Aorta (tissue), 5 donors: ENCODE measurements at regions not wholly inside any gene's neighbourhood (a gene's known extent, or its start where the extent isn't known, plus 50 kb on each side); places are given as distances from the start of the nearest gene placed in this dataset.

Experiments
- ATAC-seq: fragments of 200-7000 bp; cut with Tn5 transposase; one replicate; pipeline ENCODE4 v1.9.1; 2022; ENCODE audit warnings: moderate library complexity; ENCODE audit not compliant: low FRiP score
- DNase-seq, 2 donors: peaks; one replicate each; pipeline ENCODE4 v3.0.0-alpha.2; 2020
- H3K27ac ChIP-seq, 2 donors: one replicate each; pipeline ENCODE4 v1.5.1; 2013; ENCODE audit warnings: low read length in 2 of 2, mild to moderate bottlenecking in 2 of 2, moderate library complexity in 2 of 2, control low read depth in 1 of 2, inconsistent platforms in 1 of 2, low read depth in 1 of 2
- H3K27me3 ChIP-seq, 2 donors: one replicate each; pipeline ENCODE4 v1.6.1; 2013; ENCODE audit warnings: control low read depth in 1 of 2, low read length in 1 of 2, mild to moderate bottlenecking in 1 of 2, moderate library complexity in 1 of 2; ENCODE audit not compliant: insufficient read depth in 2 of 2, control insufficient read depth in 1 of 2
- H3K36me3 ChIP-seq, 2 donors: one replicate each; pipeline ENCODE4 v1.6.1; 2013; ENCODE audit warnings: control low read depth in 1 of 2, low read length in 1 of 2, mild to moderate bottlenecking in 1 of 2; ENCODE audit not compliant: insufficient read depth in 2 of 2, control insufficient read depth in 1 of 2
- H3K4me1 ChIP-seq, 2 donors: one replicate each; pipeline ENCODE4 v1.6.1; 2013; ENCODE audit warnings: low read length in 2 of 2, control low read depth in 1 of 2, mild to moderate bottlenecking in 1 of 2, moderate library complexity in 1 of 2; ENCODE audit not compliant: insufficient read depth in 2 of 2, control insufficient read depth in 1 of 2
- H3K4me3 ChIP-seq, 2 donors: one replicate each; pipeline ENCODE4 v1.5.1; 2013; ENCODE audit warnings: low read length in 2 of 2, control low read depth in 1 of 2, mild to moderate bottlenecking in 1 of 2
- H3K9me3 ChIP-seq: one replicate; pipeline ENCODE4 v1.6.1; 2013; ENCODE audit warnings: mild to moderate bottlenecking, low read length; ENCODE audit not compliant: control insufficient read depth
- WGBS, 2 donors: extraction: QIAGEN DNeasy Blood & Tissue Kit; methylation state at CpG; one replicate each; pipeline ENCODE4 v1.1.7; 2013; 5-methylcytosine and 5-hydroxymethylcytosine counted together
- intact Hi-C, 2 donors: fragments of 100-400 bp; cut with DNase I; formaldehyde crosslinking; loops; one replicate each; pipeline versions ENCODE4 v1.14.2 to v1.15.0; 2022
- donor health status: healthy with polysubstance abuse.
- donor health status: Bipolar disorder and iron deficiency.
- donor health status: DM: no; HTN: no; CAD: no.
- donor health status: DM: no; HTN: no; CAD: no.
- donor health status: DM: yes; HTN: yes; CAD: no.

GRCh38 chr2:236775511-236775910 is 205.9 kb downstream of the ACKR3 start:
- Histone ChIP-seq H3K4me3 (no peak overlapping the region), H3K9me3 (no peaks in the 10 kb centered on the region), H3K27me3 (no peaks in the 10 kb centered on the region), H3K27ac (no peak overlapping the region), H3K36me3 (no peaks in the 10 kb centered on the region), H3K4me1 (no peaks in the 10 kb centered on the region)
- 18 to 24% methylated on average over 2 of the region's 2 CpGs for WGBS, 2 donors
- intact Hi-C loops, result loop anchor here in 1 of 2 donors (5.0 kb wide), 1 partner anchor 133 kb away; no protein-coding TSS in a partner anchor
- DNase-seq (no peak), ATAC-seq (no peak)

DNA sequence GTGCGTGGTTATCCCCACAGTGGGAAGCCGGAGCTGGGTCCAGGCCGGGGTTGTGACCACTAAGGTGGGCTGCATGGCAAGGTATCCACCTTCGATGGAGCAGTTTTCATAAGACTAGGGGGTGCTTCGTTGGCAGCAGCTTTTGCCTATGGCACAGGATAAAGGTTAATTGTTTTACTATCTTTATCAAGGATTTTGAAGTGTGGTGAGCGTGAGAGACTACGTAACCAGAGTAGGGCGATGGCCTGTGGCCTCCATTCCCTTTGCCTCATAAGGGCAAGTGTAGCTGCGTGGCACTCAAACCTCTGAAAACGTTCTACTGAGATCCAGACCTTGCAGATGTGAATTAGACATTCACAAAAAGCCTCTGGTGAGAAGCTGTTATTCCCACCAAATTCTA is 206.6 kb downstream of the ACKR3 start:
- DNase-seq, result no peak
- H3K4me3 ChIP-seq, result no peak overlapping the region
- intact Hi-C loops, result loop anchor here in 1 of 2 donors (5.0 kb wide), 1 partner anchor 134 kb away; no protein-coding TSS in a partner anchor
- H3K27ac ChIP-seq, result peak overlapping the region in 1 of 2 donors; percentile 33
- WGBS, 2 donors, result 75 to 80% methylated on average over 10 of the region's 10 CpGs
- H3K36me3 ChIP-seq, result no peaks in the 10 kb centered on the region
- ATAC-seq, result no peak
- H3K27me3 ChIP-seq, result no peaks in the 10 kb centered on the region
- H3K4me1 ChIP-seq, result no peaks in the 10 kb centered on the region
- H3K9me3 ChIP-seq, result no peaks in the 10 kb centered on the region

- DNase-seq (peak; percentile 84), ATAC-seq (peak; percentile 73)
- intact Hi-C loops, result loop anchor here in 1 of 2 donors (5.0 kb wide), 1 partner anchor 134 kb away; no protein-coding TSS in a partner anchor
- no peaks in the 10 kb centered on the region for H3K36me3 ChIP-seq
- no peaks in the 10 kb centered on the region for H3K9me3 ChIP-seq
- H3K27me3 ChIP-seq, result no peaks in the 10 kb centered on the region
- H3K27ac ChIP-seq, result peak overlapping the region in 1 of 2 donors; percentile 33
- H3K4me1 ChIP-seq, result no peaks in the 10 kb centered on the region
- 3 to 7% methylated on average over 8 of the region's 8 CpGs for WGBS, 2 donors
- H3K4me3 ChIP-seq, result no peak overlapping the region
Observed at GRCh38 chr2:236776695-236777251, 207.1 kb downstream of the ACKR3 start.

DNA sequence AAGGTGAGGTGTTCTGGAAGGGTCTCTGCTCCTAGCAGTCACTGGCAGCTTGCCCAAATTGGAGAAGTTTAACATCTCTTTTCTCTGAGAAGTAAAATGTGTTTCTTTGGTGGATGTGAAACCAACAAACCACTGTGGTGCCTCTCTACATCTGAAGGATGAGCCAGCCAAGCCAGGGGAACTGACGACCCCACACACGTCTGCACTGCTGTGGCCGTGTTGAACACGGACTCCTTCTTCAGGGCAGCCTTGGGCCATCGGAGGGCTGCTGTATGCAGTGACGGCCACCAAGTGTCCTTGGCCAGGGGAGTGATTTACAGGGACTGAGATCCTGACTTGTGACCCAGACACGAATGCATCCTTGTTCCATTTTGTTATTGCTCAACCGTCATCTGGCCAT is 207.8 kb downstream of the ACKR3 start:
- Histone ChIP-seq H3K27ac (no peak overlapping the region), H3K9me3 (no peaks in the 10 kb centered on the region), H3K4me3 (no peak overlapping the region), H3K27me3 (no peaks in the 10 kb centered on the region), H3K4me1 (no peaks in the 10 kb centered on the region), H3K36me3 (no peaks in the 10 kb centered on the region)
- 73 to 83% methylated on average over 8 of the region's 8 CpGs for whole genome bisulfite sequencing, 2 donors
- intact Hi-C loops, result loop anchor here in 1 of 2 donors (5.0 kb wide), 1 partner anchor 135 kb away; no protein-coding TSS in a partner anchor
- DNase-seq, result no peak
- ATAC-seq, result no peak

DNA sequence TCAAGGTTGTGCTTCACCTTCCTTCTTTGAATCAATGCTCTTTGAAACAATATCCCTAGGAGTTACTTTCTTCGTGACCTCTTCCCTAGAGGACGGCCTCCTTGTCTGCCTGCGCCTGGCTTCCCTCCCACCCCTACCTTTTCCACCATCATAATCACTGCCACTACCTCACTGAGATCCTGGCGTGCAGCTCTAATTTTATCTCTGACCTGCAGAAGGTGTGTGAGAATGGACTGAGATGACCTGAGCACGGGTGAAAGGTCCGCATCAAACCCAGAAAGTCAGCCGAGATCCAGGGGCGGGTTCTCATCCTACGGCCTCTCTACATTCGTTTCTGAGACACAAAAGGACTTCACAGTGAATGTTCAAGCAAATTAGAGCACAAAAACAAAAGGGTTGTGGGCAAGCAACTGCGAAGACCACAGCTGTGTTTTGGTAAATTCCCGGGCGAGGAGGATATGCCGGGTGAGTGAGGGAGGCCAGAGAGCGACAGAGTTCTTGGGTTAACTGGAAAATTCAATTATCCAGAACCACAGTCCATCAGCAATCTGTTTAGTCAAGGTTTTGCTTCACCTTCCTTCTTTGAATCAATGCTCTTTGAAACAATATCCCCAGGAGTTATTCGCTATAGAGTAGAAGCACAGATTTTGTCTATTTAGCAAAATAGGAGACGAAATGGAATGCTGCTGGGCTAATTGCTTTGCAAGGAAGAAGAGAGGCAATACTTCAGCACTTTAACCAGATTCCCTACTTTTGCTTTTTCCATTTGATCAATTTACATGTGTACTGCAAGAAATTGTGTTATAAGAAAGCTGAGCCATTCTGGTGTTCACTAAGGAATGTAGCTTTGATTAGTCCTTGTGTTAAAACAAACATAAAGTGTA is 212.6 kb downstream of the ACKR3 start:
- Histone ChIP-seq H3K4me1 (no peaks in the 10 kb centered on the region), H3K4me3 (no peak overlapping the region), H3K9me3 (no peaks in the 10 kb centered on the region), H3K27me3 (no peaks in the 10 kb centered on the region), H3K36me3 (no peaks in the 10 kb centered on the region), H3K27ac (no peak overlapping the region)
- DNase-seq, result no peak
- intact Hi-C loops, result loop anchor here in 1 of 2 donors (10.0 kb wide), 1 partner anchor 107 kb away; no protein-coding TSS in a partner anchor
- WGBS, 2 donors, result 84% methylated on average over 17 of the region's 17 CpGs
- ATAC-seq, result no peak

- Histone ChIP-seq H3K4me1 (no peaks in the 10 kb centered on the region), H3K9me3 (no peaks in the 10 kb centered on the region), H3K4me3 (no peak overlapping the region), H3K36me3 (no peaks in the 10 kb centered on the region), H3K27me3 (no peaks in the 10 kb centered on the region), H3K27ac (no peak overlapping the region)
- ATAC-seq, result no peak
- no peak for DNase-seq
- intact Hi-C loops, result loop anchor here in 1 of 2 donors (10.0 kb wide), 1 partner anchor 108 kb away; no protein-coding TSS in a partner anchor
- WGBS, 2 donors, result 5 to 7% methylated on average over 5 of the region's 5 CpGs
Observed at GRCh38 chr2:236782938-236783337, 213.3 kb downstream of the ACKR3 start.

DNA sequence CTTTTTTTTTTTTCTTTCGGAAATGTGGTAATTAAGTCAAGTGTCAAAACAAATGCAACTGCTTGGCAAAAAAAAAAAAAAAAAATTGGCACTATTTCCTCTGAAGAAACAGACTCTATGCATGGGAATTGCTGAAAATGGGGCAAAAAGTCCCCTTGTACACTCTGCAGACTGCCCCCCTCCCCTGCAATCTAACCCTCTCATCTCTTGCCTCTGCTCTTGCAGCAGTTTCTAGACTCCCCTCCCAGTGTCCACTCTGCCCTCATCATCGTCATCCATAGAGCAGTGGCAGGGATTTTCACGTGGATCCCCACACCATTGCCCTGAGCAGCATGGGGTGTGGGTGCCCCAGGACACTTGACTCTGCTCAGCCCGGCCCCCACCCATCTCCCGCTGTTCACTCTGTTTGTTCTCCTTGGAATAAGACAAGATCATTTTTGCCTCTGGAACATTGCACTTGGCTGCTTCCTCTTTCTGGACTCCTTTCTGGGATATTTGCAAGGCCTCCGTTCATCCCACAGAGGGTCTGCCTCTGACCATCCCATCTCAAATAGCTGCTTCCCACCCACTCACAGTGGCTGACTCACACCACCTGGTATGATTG is 213.9 kb downstream of the ACKR3 start:
- H3K27me3 ChIP-seq, result no peaks in the 10 kb centered on the region
- ATAC-seq, result no peak
- no peak for DNase-seq

GRCh38 chr2:236785611-236786057 is 216.0 kb downstream of the ACKR3 start:
- ATAC-seq (peak; percentile 73), DNase-seq (no peak)
- intact Hi-C loops, result loop anchor here (5.0 to 10.0 kb wide), 3 partner anchors 111 to 218 kb away; partner anchors contain the start of gene ACKR3 (in 2 of the 2)
- 39 to 41% methylated on average over 6 of the region's 6 CpGs for WGBS, 2 donors
- no peak overlapping the region for H3K27ac ChIP-seq
- no peak overlapping the region for H3K4me3 ChIP-seq
- no peaks in the 10 kb centered on the region for H3K36me3 ChIP-seq
- H3K27me3 ChIP-seq, result no peaks in the 10 kb centered on the region
- H3K4me1 ChIP-seq, result no peaks in the 10 kb centered on the region
- no peaks in the 10 kb centered on the region for H3K9me3 ChIP-seq

More for the DNA sequence above, 213.9 kb downstream of the ACKR3 start:
- Histone ChIP-seq H3K27ac (no peak overlapping the region), H3K36me3 (no peaks in the 10 kb centered on the region), H3K4me1 (no peaks in the 10 kb centered on the region), H3K4me3 (no peak overlapping the region), H3K9me3 (no peaks in the 10 kb centered on the region)
- whole genome bisulfite sequencing, 2 donors, result 70 to 73% methylated on average over 6 of the region's 6 CpGs
- intact Hi-C loops, result loop anchor here in 1 of 2 donors (10.0 kb wide), 1 partner anchor 109 kb away; no protein-coding TSS in a partner anchor
